ENCODE measurements at regions not wholly inside any gene's neighbourhood (a gene's known extent, or its start where the extent isn't known, plus 50 kb on each side); places are given as distances from the start of the nearest gene placed in this dataset.
"Not testable (repeated sequence)": the region's sequence is repeated elsewhere in the genome, so short reads cannot be mapped to it uniquely, and the experiment has no call there.

- Histone ChIP-seq H3K36me3 (ENCODE audit: insufficient read depth) (no peaks in the 10 kb centered on the region), H3K4me3 (ENCODE audit: low read depth, low read length) (no peak overlapping the region), H3K4me1 (ENCODE audit: insufficient read depth) (no peaks in the 10 kb centered on the region), H3K27ac (ENCODE audit: low read depth) (no peak overlapping the region)
- 78% methylated on average over 2 of the region's 2 CpGs for WGBS
- DNase-seq (ENCODE audit: extremely low spot score) = no peak
Measured at GRCh38 chr13:69649063-69649392, 458.6 kb upstream of the ATXN8OS start.

DNA sequence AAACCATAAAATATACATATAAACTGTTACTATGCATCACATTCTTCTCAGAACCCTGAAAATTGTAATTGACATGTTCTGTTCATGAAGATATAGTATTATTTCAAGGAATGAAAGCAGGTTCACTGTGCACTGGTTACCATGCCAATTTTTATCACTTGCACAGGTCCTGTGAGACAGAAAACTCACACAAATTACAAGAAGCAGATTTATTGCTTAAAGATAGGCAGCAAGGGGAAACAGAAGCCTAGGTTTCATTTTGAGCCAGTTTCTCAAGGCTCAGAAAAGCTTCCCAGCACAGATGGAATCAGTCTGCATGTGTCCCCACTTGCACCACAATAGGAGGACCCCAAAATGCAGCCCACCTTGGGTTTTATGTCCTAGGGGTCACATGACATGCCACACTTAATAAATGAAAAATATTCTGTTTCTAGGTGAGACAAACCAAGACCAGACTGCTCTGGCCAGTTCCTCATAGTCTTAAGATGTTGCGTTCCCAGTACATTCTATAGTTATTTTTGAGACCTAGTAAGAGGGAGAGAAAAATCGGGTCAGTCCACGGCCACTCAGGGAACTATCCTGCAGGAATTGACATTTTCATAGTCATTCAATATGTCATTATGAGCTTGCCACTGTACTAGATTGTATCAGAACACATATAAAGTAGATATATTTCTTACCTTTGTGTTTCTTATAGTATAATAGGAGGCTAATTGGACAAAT lies 459.1 kb upstream of the ATXN8OS start:
- H3K27ac ChIP-seq (ENCODE audit: low read depth) = no peak overlapping the region
- H3K36me3 ChIP-seq (ENCODE audit: insufficient read depth) = no peaks in the 10 kb centered on the region
- no peak overlapping the region for H3K4me3 ChIP-seq (ENCODE audit: low read depth, low read length)
- DNase-seq (ENCODE audit: extremely low spot score) = no peak
- 86% methylated on average over 3 of the region's 3 CpGs for WGBS
- H3K4me1 ChIP-seq (ENCODE audit: insufficient read depth) = no peaks in the 10 kb centered on the region

- Histone ChIP-seq H3K4me1 (ENCODE audit: insufficient read depth) (no peaks in the 10 kb centered on the region), H3K4me3 (ENCODE audit: low read depth, low read length) (no peak overlapping the region), H3K36me3 (ENCODE audit: insufficient read depth) (no peaks in the 10 kb centered on the region), H3K27ac (ENCODE audit: low read depth) (no peak overlapping the region)
- no peak for DNase-seq (ENCODE audit: extremely low spot score)
Measured at GRCh38 chr13:69644447-69644846, 463.2 kb upstream of the ATXN8OS start.

- Histone ChIP-seq H3K27ac (ENCODE audit: low read depth) (no peak overlapping the region), H3K4me1 (ENCODE audit: insufficient read depth) (no peaks in the 10 kb centered on the region), H3K4me3 (ENCODE audit: low read depth, low read length) (no peak overlapping the region), H3K36me3 (ENCODE audit: insufficient read depth) (no peaks in the 10 kb centered on the region)
- DNase-seq (ENCODE audit: extremely low spot score) = no peak
Measured at GRCh38 chr13:69641773-69642172, 465.9 kb upstream of the ATXN8OS start.

GRCh38 chr13:69633044-69633443 lies 474.6 kb upstream of the ATXN8OS start:
- H3K27ac ChIP-seq (ENCODE audit: low read depth) = no peak overlapping the region
- no peak for DNase-seq (ENCODE audit: extremely low spot score)
- no peaks in the 10 kb centered on the region for H3K4me1 ChIP-seq (ENCODE audit: insufficient read depth)
- WGBS = 78% methylated on average over 1 of the region's 1 CpG
- no peak overlapping the region for H3K4me3 ChIP-seq (ENCODE audit: low read depth, low read length)
- no peaks in the 10 kb centered on the region for H3K36me3 ChIP-seq (ENCODE audit: insufficient read depth)

DNA sequence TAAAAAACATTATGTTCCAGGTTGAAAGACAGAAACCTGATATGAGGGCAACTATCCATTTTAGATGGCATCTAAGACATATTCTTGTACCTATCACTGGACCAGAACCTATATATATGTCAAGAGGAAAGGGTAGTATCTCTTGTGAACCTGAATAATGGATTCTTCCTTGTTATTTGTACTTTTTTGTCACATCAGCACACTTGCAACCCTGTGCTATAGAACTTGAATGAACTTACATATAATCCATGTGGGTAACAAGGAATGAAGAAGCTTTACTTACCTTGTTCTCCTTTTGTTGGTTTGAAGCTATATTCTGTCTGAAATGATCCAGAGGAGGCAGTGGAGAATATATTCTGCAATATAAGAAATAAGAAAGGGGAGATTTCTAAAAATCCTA lies 483.7 kb upstream of the ATXN8OS start:
- Histone ChIP-seq H3K36me3 (ENCODE audit: insufficient read depth) (no peaks in the 10 kb centered on the region), H3K27ac (ENCODE audit: low read depth) (no peak overlapping the region), H3K4me3 (ENCODE audit: low read depth, low read length) (no peak overlapping the region), H3K4me1 (ENCODE audit: insufficient read depth) (no peaks in the 10 kb centered on the region)
- DNase-seq (ENCODE audit: extremely low spot score) = no peak

- H3K4me3 ChIP-seq (ENCODE audit: low read depth, low read length) = no peak overlapping the region
- WGBS = 46% methylated on average over 2 of the region's 2 CpGs
- no peak overlapping the region for H3K27ac ChIP-seq (ENCODE audit: low read depth)
- DNase-seq (ENCODE audit: extremely low spot score) = no peak
- no peaks in the 10 kb centered on the region for H3K4me1 ChIP-seq (ENCODE audit: insufficient read depth)
- H3K36me3 ChIP-seq (ENCODE audit: insufficient read depth) = no peaks in the 10 kb centered on the region
Measured at GRCh38 chr13:69619651-69620050, 488.0 kb upstream of the ATXN8OS start.

GRCh38 chr13:69618838-69619237 lies 488.8 kb upstream of the ATXN8OS start:
- H3K27ac ChIP-seq (ENCODE audit: low read depth) = no peak overlapping the region
- no peaks in the 10 kb centered on the region for H3K4me1 ChIP-seq (ENCODE audit: insufficient read depth)
- WGBS = 99% methylated on average over 1 of the region's 1 CpG
- no peak overlapping the region for H3K4me3 ChIP-seq (ENCODE audit: low read depth, low read length)
- no peak for DNase-seq (ENCODE audit: extremely low spot score)
- H3K36me3 ChIP-seq (ENCODE audit: insufficient read depth) = no peaks in the 10 kb centered on the region

DNA sequence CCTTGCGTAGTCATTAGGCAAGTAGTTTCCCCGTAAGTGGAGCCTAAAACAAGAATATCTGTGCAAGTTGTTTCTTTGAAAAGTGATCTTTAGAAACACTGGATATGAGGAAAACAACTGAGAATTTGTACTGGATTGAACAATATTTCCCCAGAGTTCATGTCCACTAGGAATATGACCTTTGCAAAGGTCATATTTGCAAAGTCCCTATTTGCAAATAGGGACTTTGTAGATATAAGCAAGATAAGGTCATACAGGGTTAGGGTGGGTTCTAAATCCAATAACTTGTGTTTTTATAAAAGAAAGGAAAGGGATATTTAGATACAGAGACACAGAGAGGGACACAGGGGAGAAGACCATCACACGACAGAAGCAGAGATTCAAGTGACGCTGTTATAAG lies 489.2 kb upstream of the ATXN8OS start:
- 91% methylated on average over 4 of the region's 4 CpGs for WGBS
- no peak for DNase-seq (ENCODE audit: extremely low spot score)
- no peak overlapping the region for H3K27ac ChIP-seq (ENCODE audit: low read depth)
- no peak overlapping the region for H3K4me3 ChIP-seq (ENCODE audit: low read depth, low read length)
- no peaks in the 10 kb centered on the region for H3K36me3 ChIP-seq (ENCODE audit: insufficient read depth)
- no peaks in the 10 kb centered on the region for H3K4me1 ChIP-seq (ENCODE audit: insufficient read depth)

DNA sequence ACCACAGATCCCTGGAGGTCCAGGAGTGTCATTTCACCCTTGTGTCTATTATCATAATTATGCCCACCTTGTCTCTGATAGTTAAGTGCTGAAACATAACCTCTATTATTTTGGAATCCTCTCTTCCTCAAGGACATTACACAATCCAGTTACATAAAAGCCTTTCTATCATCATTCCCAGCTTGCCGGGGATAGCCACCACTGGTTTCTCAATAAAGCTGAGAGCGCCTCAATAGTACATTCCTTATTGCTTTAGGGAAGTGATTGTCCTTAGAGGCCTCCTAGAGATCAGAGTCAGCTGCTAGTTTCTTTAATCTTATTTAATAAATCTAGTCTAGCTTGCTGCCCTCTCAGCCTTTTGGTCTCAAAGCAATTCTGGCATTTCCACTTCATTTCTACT lies 490.0 kb upstream of the ATXN8OS start:
- no peak overlapping the region for H3K4me3 ChIP-seq (ENCODE audit: low read depth, low read length)
- DNase-seq (ENCODE audit: extremely low spot score) = no peak
- WGBS = 91% methylated on average over 2 of the region's 2 CpGs

DNA sequence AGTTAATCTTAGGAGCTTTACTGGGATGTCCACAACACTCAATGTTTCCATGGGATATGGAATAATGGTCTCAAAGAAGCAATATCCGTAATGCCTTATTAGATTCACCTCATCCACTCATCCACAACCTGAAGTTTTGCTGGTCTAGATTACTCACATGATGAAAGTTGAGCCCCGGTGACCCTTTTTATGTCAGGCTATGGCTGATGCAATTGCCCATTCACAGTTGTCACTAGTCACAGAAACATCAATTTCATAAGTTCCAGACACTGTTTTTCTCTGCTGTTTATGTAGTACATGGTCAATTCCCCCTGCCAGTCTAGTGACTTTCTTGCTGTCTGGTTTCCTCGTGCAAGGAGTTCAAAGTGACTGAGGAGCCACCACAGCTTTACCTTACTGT lies 491.2 kb upstream of the ATXN8OS start:
- no peak overlapping the region for H3K27ac ChIP-seq (ENCODE audit: low read depth)
- DNase-seq (ENCODE audit: extremely low spot score) = no peak
- H3K36me3 ChIP-seq (ENCODE audit: insufficient read depth) = no peaks in the 10 kb centered on the region
- 83% methylated on average over 3 of the region's 3 CpGs for WGBS
- no peak overlapping the region for H3K4me3 ChIP-seq (ENCODE audit: low read depth, low read length)
- H3K4me1 ChIP-seq (ENCODE audit: insufficient read depth) = no peaks in the 10 kb centered on the region

More for the DNA sequence above, 490.0 kb upstream of the ATXN8OS start:
- H3K27ac ChIP-seq (ENCODE audit: low read depth) = no peak overlapping the region
- no peaks in the 10 kb centered on the region for H3K36me3 ChIP-seq (ENCODE audit: insufficient read depth)
- no peaks in the 10 kb centered on the region for H3K4me1 ChIP-seq (ENCODE audit: insufficient read depth)

- not testable (repeated sequence) for H3K36me3 ChIP-seq (ENCODE audit: insufficient read depth)
- WGBS = 75% methylated on average over 6 of the region's 8 CpGs
Measured at GRCh38 chr13:69615055-69615454, 492.6 kb upstream of the ATXN8OS start.

DNA sequence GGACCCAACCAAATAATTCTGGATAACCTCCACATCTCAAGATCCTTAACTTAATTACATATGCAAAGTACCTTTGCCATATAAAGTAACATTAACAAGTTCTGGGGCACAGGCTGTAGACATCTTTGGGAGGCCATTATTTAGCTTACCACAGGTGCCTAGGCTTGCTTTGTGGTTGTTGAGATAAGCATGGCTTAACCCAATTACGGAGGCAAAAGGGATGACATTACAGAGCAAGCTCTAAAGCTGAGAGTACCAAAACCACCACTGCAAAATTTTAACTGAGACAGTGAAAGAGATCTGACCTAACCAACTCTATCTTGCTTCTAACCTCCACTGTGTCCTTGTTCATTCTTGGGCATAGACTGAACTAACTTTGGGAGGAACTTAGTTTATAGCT lies 502.9 kb upstream of the ATXN8OS start:
- H3K4me1 ChIP-seq (ENCODE audit: insufficient read depth) = no peaks in the 10 kb centered on the region
- no peak overlapping the region for H3K4me3 ChIP-seq (ENCODE audit: low read depth, low read length)
- no peak for DNase-seq (ENCODE audit: extremely low spot score)
- no peaks in the 10 kb centered on the region for H3K36me3 ChIP-seq (ENCODE audit: insufficient read depth)
- H3K27ac ChIP-seq (ENCODE audit: low read depth) = no peak overlapping the region
- 88% methylated on average over 1 of the region's 1 CpG for WGBS

More at GRCh38 chr13:69615055-69615454, 492.6 kb upstream of the ATXN8OS start:
- H3K27ac ChIP-seq (ENCODE audit: low read depth); DNase-seq (ENCODE audit: extremely low spot score); H3K4me3 ChIP-seq (ENCODE audit: low read depth, low read length); H3K4me1 ChIP-seq (ENCODE audit: insufficient read depth): not testable (repeated sequence)

- Histone ChIP-seq H3K4me3 (ENCODE audit: low read depth, low read length) (no peak overlapping the region), H3K27ac (ENCODE audit: low read depth) (no peak overlapping the region), H3K36me3 (ENCODE audit: insufficient read depth) (no peaks in the 10 kb centered on the region), H3K4me1 (ENCODE audit: insufficient read depth) (no peaks in the 10 kb centered on the region)
- WGBS = 68% methylated on average over 3 of the region's 3 CpGs
- no peak for DNase-seq (ENCODE audit: extremely low spot score)
Measured at GRCh38 chr13:69603144-69603853, 504.3 kb upstream of the ATXN8OS start.

Measured in urinary bladder (tissue), 3 donors.